ENCODE measurements at regions not wholly inside any gene's neighbourhood (a gene's known extent, or its start where the extent isn't known, plus 50 kb on each side); places are given as distances from the start of the nearest gene placed in this dataset.

- Histone ChIP-seq H3K9me3 (peaks cover 0 to 16% (median 9%) of the 10 kb centered on the region in 8 donors), H3K4me1 (no peaks in the 10 kb centered on the region)
Observed at GRCh38 chr1:94621395-94621794, 79.8 kb upstream of the F3 start.

DNA sequence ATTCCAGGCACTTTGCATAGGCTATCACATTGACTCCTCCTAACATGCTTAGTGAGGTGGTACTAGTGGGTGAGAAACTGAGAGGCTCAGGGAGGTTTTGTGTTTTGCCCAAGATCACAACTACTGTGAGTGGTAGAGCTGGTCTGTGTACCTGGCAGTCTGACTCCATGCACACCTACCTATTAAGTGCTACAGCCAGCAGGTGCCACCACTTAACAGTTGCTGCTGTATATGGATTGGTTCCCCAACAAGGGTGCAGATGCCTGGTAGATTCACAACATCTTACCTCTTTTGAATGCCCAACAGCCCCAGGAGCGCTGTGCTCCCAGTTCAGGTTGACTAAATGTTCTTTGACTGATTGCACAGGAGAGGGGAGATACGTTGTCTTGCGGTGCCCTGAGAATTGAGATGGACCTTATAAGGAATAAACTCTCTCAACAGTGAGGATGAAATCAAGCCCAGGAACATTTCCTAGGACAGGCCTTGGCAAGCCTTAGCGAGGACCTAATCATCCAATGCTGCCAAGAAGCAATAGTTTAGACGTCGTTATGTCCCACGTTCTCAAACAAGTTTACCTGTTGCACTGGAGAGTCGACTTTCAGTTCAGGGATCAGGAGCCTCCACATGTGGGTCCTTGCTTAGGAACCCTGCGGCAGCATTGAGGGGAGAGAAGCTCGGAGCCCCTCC is 78.9 kb upstream of the F3 start:
- Histone ChIP-seq H3K36me3 (no peaks in the 10 kb centered on the region), H3K4me1 (peaks cover 0 to 1% (median under 1%) of the 10 kb centered on the region in 6 donors), H3K4me3 (no peak overlapping the region), H3K27ac (no peak overlapping the region), H3K27me3 (replicated peaks in 1 of 7) (peaks cover 0 to 6% (median 0%) of the 10 kb centered on the region in 7 donors), H3K9me3 (peaks cover 0 to 16% (median 9%) of the 10 kb centered on the region in 8 donors)
- no peak for DNase-seq
- TF ChIP-seq CTCF (IDR thresholded peaks at IDR 0.05 in 8 of 11, conservative IDR thresholded peaks at IDR 0.05 in 3 of 11) (no peak), POLR2AphosphoS5 (IDR thresholded peaks at IDR 0.05) (no peak), POLR2A (IDR thresholded peaks at IDR 0.05) (no peak)
- WGBS, 5 donors: 89 to 94% (median 93%) methylated on average over 9 to 10 of the region's 10 CpGs
- intact Hi-C loops (cut with DNase I; ENCODE audit: low total_unique reads): no loop called here

More at GRCh38 chr1:94621395-94621794, 79.8 kb upstream of the F3 start:
- H3K27ac ChIP-seq: no peak overlapping the region
- no peak for DNase-seq
- no peak for TF ChIP-seq CTCF (IDR thresholded peaks at IDR 0.05 in 8 of 11, conservative IDR thresholded peaks at IDR 0.05 in 3 of 11)
- TF ChIP-seq POLR2A (IDR thresholded peaks at IDR 0.05): no peak
- 42 to 56% (median 48%) methylated on average over 3 of the region's 3 CpGs for WGBS, 5 donors
- H3K4me3 ChIP-seq: no peak overlapping the region
- no peaks in the 10 kb centered on the region for H3K36me3 ChIP-seq
- peaks cover 0 to 6% (median 0%) of the 10 kb centered on the region in 7 donors for H3K27me3 ChIP-seq (replicated peaks in 1 of 7)
- intact Hi-C loops (cut with DNase I; ENCODE audit: low total_unique reads): no loop called here

DNA sequence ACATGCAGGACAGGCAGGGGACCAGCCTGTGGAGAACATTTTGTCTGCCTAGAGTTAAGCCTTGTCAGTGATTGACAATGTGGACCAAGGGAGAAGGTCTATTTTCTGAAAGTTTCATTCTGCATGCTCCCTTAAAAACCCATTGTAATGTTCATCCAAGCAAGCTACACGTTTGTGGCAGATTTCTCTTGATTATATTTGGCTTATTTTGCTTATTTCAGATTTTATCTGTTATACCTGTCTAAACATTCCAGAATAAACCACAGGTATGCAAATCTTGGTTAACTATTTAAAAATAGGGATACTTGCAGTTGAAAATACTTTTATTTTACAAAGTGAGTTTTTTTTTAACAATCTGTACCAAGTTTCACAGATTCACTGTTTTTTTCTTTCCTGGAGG is 78.2 kb upstream of the F3 start:
- 21 to 60% (median 50%) methylated on average over 1 of the region's 1 CpG for WGBS, 5 donors
- H3K27me3 ChIP-seq (replicated peaks in 1 of 7): peaks cover 0 to 6% (median 0%) of the 10 kb centered on the region in 7 donors

More for the DNA sequence above, 78.2 kb upstream of the F3 start:
- no peak for TF ChIP-seq POLR2A (IDR thresholded peaks at IDR 0.05)
- TF ChIP-seq CTCF (IDR thresholded peaks at IDR 0.05 in 8 of 11, conservative IDR thresholded peaks at IDR 0.05 in 3 of 11): no peak
- TF ChIP-seq POLR2AphosphoS5 (IDR thresholded peaks at IDR 0.05): no peak
- Histone ChIP-seq H3K27ac (no peak overlapping the region), H3K9me3 (peaks cover 0 to 16% (median 9%) of the 10 kb centered on the region in 8 donors), H3K4me3 (no peak overlapping the region), H3K4me1 (peaks cover 0 to 9% (median 7%) of the 10 kb centered on the region in 6 donors), H3K36me3 (no peaks in the 10 kb centered on the region)
- DNase-seq: no peak
- intact Hi-C loops (cut with DNase I; ENCODE audit: low total_unique reads): no loop called here

Measured in spleen (tissue), 11 donors.